HCT116 (cell line): ENCODE measurements at regions not wholly inside any gene's neighbourhood (a gene's known extent, or its start where the extent isn't known, plus 50 kb on each side); places are given as distances from the start of the nearest gene placed in this dataset.
"Not testable (repeated sequence)": the region's sequence is repeated elsewhere in the genome, so short reads cannot be mapped to it uniquely, and the experiment has no call there.

Experiments
- ATAC-seq: fragments of 200-7000 bp; cut with Tn5 transposase; 2 replicates; pipeline ENCODE4 v1.9.1; 2020; ENCODE audit warnings: mild to moderate bottlenecking, moderate library complexity
- BruUV-seq: library from RNA; stranded (reverse); fragments of 400-500 nt; replicated peaks from 2 replicates; lab custom pipeline; 2021; lab: Mats Ljungman, UMichigan
- CTCF ChIA-PET: fragments of 300-600 bp; sonication (Branson Sonifier 250); formaldehyde crosslinking; loops from one replicate; lab custom pipeline; 2021; ENCODE audit warnings: antibody characterized with exemption; lab: Charles Lee
- POLR2A ChIA-PET: fragments of 300-600, 350-600 bp; sonication (Branson Sonifier 250); formaldehyde crosslinking; loops from one replicate; lab custom pipeline; 2021; ENCODE audit warnings: antibody characterized with exemption; lab: Charles Lee
- RAD21 ChIA-PET, 2 experiments: fragments of 300-600 bp; sonication (Branson Sonifier 250); formaldehyde crosslinking; loops; one replicate each; lab custom pipeline; 2023; ENCODE audit warnings: low total read pairs in 2 of 2; ENCODE audit not compliant: uncharacterized antibody in 2 of 2, unreplicated experiment in 2 of 2, low non-redundant PET in 1 of 2; lab: Charles Lee
- DNase-seq: peaks from one replicate; pipeline ENCODE4 v3.0.0-alpha.2; 2010; ENCODE audit warnings: low read depth, low spot score
- H2AFZ ChIP-seq: fragments of 200-600 bp; shearing (Covaris generic), sonication (generic); 2 replicates; pipeline ENCODE4 v1.6.1; 2017; ENCODE audit warnings: low read depth, mixed run types, mixed read lengths, antibody characterized with exemption, low read length; ENCODE audit not compliant: poor library complexity, severe bottlenecking
- H3K27ac ChIP-seq: 2 replicates; pipeline ENCODE4 v1.5.1; 2012; ENCODE audit warnings: low read depth, low read length
- H3K27me3 ChIP-seq: fragments of 200-600 bp; sonication (generic); 2 replicates; pipeline ENCODE4 v1.6.1; 2016; ENCODE audit warnings: mixed run types, low read length, mixed read lengths; ENCODE audit not compliant: insufficient read depth
- H3K36me3 ChIP-seq, 2 experiments: fragments of 200-500 bp in 1 of 2; fragments of 200-600 bp in 1 of 2; sonication (Bioruptor generic) in 1 of 2; sonication (generic) in 1 of 2; 2 replicates each; pipeline versions ENCODE4 v1.5.1 to v1.6.1; 2014 to 2016; ENCODE audit warnings: low read length in 2 of 2, inconsistent platforms in 1 of 2, mixed read lengths in 1 of 2, mixed run types in 1 of 2; ENCODE audit not compliant: insufficient read depth in 2 of 2, control insufficient read depth in 1 of 2
- H3K4me1 ChIP-seq, 2 experiments: fragments of 200-600 bp in 1 of 2; sonication (generic) in 1 of 2; 2 replicates each; pipeline versions ENCODE4 v1.5.1 to v1.6.1; 2012 to 2017; ENCODE audit warnings: low read length in 2 of 2, inconsistent platforms in 1 of 2, mild to moderate bottlenecking in 1 of 2, mixed read lengths in 1 of 2, mixed run types in 1 of 2, moderate library complexity in 1 of 2; ENCODE audit not compliant: insufficient read depth in 2 of 2, control insufficient read depth in 1 of 2
- H3K4me2 ChIP-seq: fragments of 200-600 bp; sonication (generic); 2 replicates; pipeline ENCODE4 v1.6.1; 2017; ENCODE audit warnings: mixed run types, low read length, mixed read lengths
- H3K4me3 ChIP-seq, 2 experiments: fragments of 200-600 bp in 1 of 2; sonication (generic) in 1 of 2; replicated peaks in 1 of 2; 2 replicates each; pipeline ENCODE4 v1.5.1; 2011 to 2016; ENCODE audit warnings: low read length in 2 of 2, control low read depth in 1 of 2, low read depth in 1 of 2, mild to moderate bottlenecking in 1 of 2, mixed read lengths in 1 of 2, mixed run types in 1 of 2
- H3K79me2 ChIP-seq: fragments of 200-600 bp; sonication (generic); 2 replicates; pipeline ENCODE4 v1.6.1; 2017; ENCODE audit warnings: mild to moderate bottlenecking, mixed run types, low read length, moderate library complexity, mixed read lengths; ENCODE audit not compliant: insufficient read depth
- H3K9ac ChIP-seq: fragments of 200-600 bp; sonication (generic); 2 replicates; pipeline ENCODE4 v1.6.1; 2016; ENCODE audit warnings: low read length, mixed read lengths
- H3K9me2 ChIP-seq: fragments of 200-600 bp; sonication (generic), shearing (Covaris generic); 2 replicates; pipeline ENCODE4 v1.6.1; 2017; ENCODE audit warnings: mixed run types, mild to moderate bottlenecking, moderate library complexity; ENCODE audit not compliant: insufficient read depth
- H3K9me3 ChIP-seq, 2 experiments: fragments of 200-500 bp in 1 of 2; fragments of 200-600 bp in 1 of 2; sonication (Bioruptor generic) in 1 of 2; sonication (generic) in 1 of 2; 2 replicates each; pipeline ENCODE4 v1.6.1; 2014 to 2017; ENCODE audit warnings: low read length in 2 of 2, mixed read lengths in 2 of 2, inconsistent platforms in 1 of 2, low read depth in 1 of 2, mild to moderate bottlenecking in 1 of 2, mixed run types in 1 of 2, moderate library complexity in 1 of 2; ENCODE audit not compliant: control insufficient read depth in 1 of 2, insufficient read depth in 1 of 2
- H4K20me1 ChIP-seq: fragments of 200-600 bp; sonication (generic), shearing (Covaris generic); 2 replicates; pipeline ENCODE4 v1.6.1; 2017; ENCODE audit warnings: mixed run types, mild to moderate bottlenecking, moderate library complexity; ENCODE audit not compliant: insufficient read depth
- EZH2 ChIP-seq: fragments of 200-600 bp; sonication (generic); IDR thresholded peaks from 2 replicates; pipeline ENCODE4 v1.6.1; 2017; ENCODE audit warnings: antibody characterized with exemption, mixed run types
- FOSL1 ChIP-seq: IDR thresholded peaks from 2 replicates; pipeline ENCODE4 v1.6.1; 2012; ENCODE audit warnings: low read depth
- POLR2A ChIP-seq: IDR thresholded peaks from 2 replicates; pipeline ENCODE4 v1.7.0; 2011; ENCODE audit warnings: borderline replicate concordance; ENCODE audit not compliant: insufficient read depth, insufficient read length; ENCODE audit errors: extremely low read depth
- RAD21 ChIP-seq: IDR thresholded peaks from 2 replicates; pipeline ENCODE4 v1.6.1; 2012; ENCODE audit warnings: low read depth, mild to moderate bottlenecking
- SRF ChIP-seq: IDR thresholded peaks from 2 replicates; pipeline ENCODE4 v1.6.1; 2012; ENCODE audit warnings: low read depth
- intact Hi-C: fragments of 100-400 bp; cut with micrococcal nuclease; formaldehyde crosslinking; loops from 2 replicates; pipeline ENCODE4 v1.10.0; 2022

DNA sequence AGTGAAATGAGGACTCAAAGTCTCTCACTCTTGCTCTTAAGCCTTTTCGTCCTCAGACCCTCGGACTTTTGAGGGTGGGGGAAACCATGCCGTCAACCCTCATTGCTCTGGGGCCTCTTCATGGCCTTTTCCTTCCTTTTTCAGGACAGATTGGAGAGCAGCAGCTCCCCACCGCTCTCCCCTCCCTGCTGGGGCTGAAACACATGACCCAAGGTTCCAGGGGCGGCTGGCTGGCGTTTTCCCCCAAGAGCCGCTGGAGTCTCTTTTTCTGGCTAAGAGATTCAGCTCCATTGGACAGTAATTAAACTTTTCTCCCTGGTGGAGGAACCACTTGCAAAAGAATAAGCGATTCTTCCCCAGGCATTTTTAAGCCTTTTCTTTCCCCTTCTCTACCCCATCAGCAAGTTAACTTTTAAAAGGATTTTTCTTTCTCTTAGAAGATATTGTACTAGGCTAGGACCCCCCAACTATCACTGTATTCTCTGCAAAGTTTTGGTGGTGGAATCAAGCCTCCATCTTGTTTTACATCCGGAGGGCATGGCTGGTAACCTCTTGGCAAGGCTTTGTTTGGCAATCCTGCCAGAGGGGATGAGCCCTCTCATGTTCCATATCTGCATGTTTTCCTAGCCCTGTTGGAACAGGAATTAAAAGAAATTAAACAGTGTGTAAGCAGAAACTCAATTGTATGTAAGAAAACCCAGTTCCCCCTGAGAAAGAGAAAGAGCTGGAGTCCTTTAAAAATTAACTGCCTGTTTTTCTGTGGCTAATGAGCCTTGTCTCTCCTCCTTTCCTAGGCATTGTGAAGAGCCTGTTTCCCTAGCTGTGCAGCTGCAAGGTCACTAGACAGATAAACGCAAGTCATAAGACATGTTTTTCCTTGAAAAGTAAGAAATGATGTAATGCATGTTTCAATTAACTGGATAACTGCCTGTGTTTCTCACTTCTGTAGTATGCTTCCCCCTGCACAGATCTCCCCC, 100.8 kb upstream of the GPR6 start:
- H2AFZ ChIP-seq, result no peak overlapping the region
- no peaks in the 10 kb centered on the region for H3K27me3 ChIP-seq

DNA sequence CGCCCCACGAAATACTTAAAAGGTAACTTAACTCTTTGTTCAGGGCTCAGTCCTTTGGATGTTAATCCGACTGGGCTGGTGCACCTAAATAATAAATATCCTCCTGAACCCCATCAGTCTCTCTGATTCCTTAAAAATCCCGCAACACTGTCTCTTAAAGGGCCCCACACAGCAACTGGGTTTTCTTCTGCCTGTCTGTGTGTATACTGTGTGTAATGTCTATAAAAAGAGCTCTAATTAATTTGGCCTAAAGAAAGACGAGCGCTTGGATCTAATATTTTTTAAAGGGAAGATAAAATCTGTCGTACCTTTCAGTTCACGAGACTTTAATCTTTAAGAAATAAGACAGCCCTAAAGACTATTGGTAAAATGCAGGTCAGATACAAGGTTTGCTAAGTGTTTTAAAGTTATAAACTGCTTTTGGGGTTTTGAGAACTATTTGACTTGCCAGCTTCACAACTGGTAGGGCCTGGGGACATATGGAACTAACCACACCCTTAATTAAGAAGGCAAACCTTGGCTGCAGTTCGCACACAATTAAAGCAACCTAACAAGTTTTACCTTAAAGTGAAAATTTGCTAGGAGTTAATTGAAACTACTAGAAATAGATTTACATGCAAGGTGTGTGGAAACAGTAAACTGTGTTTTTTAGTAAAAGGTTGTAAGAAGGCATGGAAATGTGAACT, 100.0 kb upstream of the GPR6 start:
- H3K4me1 ChIP-seq, ATAC-seq, BruUV-seq, H3K4me3 ChIP-seq, H3K27ac ChIP-seq, H3K9ac ChIP-seq, H3K27me3 ChIP-seq, H4K20me1 ChIP-seq, H3K4me2 ChIP-seq, CTCF ChIA-PET, POLR2A ChIA-PET, H3K79me2 ChIP-seq, H2AFZ ChIP-seq, H3K9me3 ChIP-seq, RAD21 ChIA-PET, H3K9me2 ChIP-seq, H3K36me3 ChIP-seq, DNase-seq, intact Hi-C loops: not testable (repeated sequence)

More for the DNA sequence above, 100.8 kb upstream of the GPR6 start:
- Histone ChIP-seq H3K36me3 (no peaks in the 10 kb centered on the region), H3K4me3 (no peak overlapping the region), H4K20me1 (no peaks in the 10 kb centered on the region), H3K9ac (no peak overlapping the region), H3K4me1 (no peaks in the 10 kb centered on the region; a peak in 1 of 4 replicates), H3K27ac (no peak overlapping the region), H3K79me2 (no peaks in the 10 kb centered on the region), H3K9me2 (no peaks in the 10 kb centered on the region), H3K4me2 (no peak overlapping the region), H3K9me3 (no peaks in the 10 kb centered on the region)
- BruUV-seq, result no TSS peak
- ATAC-seq (no peak), DNase-seq (no peak)
- no peak for TF ChIP-seq RAD21
- TF ChIP-seq FOSL1, result no peak
- TF ChIP-seq SRF, result no peak
- no peak for TF ChIP-seq EZH2
- no peak for TF ChIP-seq POLR2A
- RAD21 ChIA-PET, result no interaction called here
- CTCF ChIA-PET, result no interaction called here
- POLR2A ChIA-PET, result no interaction called here
- intact Hi-C loops, result no loop called here

DNA sequence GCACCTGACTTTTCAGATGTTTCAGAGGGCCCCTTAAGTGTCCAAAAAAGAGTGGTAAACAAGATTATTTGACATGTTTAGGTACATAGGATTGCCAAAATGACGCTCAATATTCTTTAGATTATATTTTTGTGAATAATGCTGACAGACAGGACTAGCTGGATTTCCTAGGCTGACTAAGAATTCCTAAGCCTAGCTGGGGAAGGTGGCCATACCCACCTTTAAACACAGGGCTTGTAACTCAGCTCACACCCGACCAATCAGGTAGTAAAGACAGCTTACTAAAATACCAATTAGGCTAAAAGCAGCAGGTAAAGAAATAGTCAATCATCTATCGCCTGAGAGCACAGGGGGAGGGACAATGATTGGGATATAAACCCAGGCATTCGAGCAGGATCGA, 99.0 kb upstream of the GPR6 start:
- POLR2A ChIA-PET, result not testable (repeated sequence)

More for the DNA sequence above, 99.0 kb upstream of the GPR6 start:
- RAD21 ChIA-PET, H3K79me2 ChIP-seq, DNase-seq, H3K4me1 ChIP-seq, H3K4me3 ChIP-seq, intact Hi-C loops, H3K9me2 ChIP-seq, H3K9ac ChIP-seq, H3K4me2 ChIP-seq, H3K27me3 ChIP-seq, H4K20me1 ChIP-seq, CTCF ChIA-PET, ATAC-seq, H3K36me3 ChIP-seq, BruUV-seq, H3K9me3 ChIP-seq, H3K27ac ChIP-seq, H2AFZ ChIP-seq: not testable (repeated sequence)
